ENCODE measurements at regions not wholly inside any gene's neighbourhood (a gene's known extent, or its start where the extent isn't known, plus 50 kb on each side); places are given as distances from the start of the nearest gene placed in this dataset.

- DNase-seq = peak; percentile 45
Measured at GRCh38 chr3:13714251-13714916, 165.5 kb downstream of the FBLN2 start.

GRCh38 chr3:13713396-13713795 is 164.5 kb downstream of the FBLN2 start:
- peak; percentile 31 for DNase-seq

- no peak for DNase-seq
Measured at GRCh38 chr3:13712682-13713180, 163.8 kb downstream of the FBLN2 start.

- peak; percentile 24 for DNase-seq
Measured at GRCh38 chr3:13711911-13712650, 163.2 kb downstream of the FBLN2 start.

- peak; percentile 27 for DNase-seq
Measured at GRCh38 chr3:13710251-13710650, 161.3 kb downstream of the FBLN2 start.

GRCh38 chr3:13709706-13710105 is 160.8 kb downstream of the FBLN2 start:
- DNase-seq = peak; percentile 14

GRCh38 chr3:13708871-13709595 is 160.1 kb downstream of the FBLN2 start:
- DNase-seq = peak; percentile 43

- peak; percentile 36 for DNase-seq
Measured at GRCh38 chr3:13708301-13708700, 159.4 kb downstream of the FBLN2 start.

- peak; percentile 25 for DNase-seq
Measured at GRCh38 chr3:13707456-13707855, 158.5 kb downstream of the FBLN2 start.

- peak; percentile 48 for DNase-seq
Measured at GRCh38 chr3:13706886-13707285, 158.0 kb downstream of the FBLN2 start.

- peak; percentile 37 for DNase-seq
Measured at GRCh38 chr3:13706451-13706850, 157.5 kb downstream of the FBLN2 start.

- peak; percentile 31 for DNase-seq
Measured at GRCh38 chr3:13705702-13706280, 156.9 kb downstream of the FBLN2 start.

GRCh38 chr3:13705051-13705450 is 156.1 kb downstream of the FBLN2 start:
- DNase-seq = peak; percentile 25

- DNase-seq = no peak
Measured at GRCh38 chr3:13704174-13704573, 155.2 kb downstream of the FBLN2 start.

GRCh38 chr3:13703071-13703470 is 154.1 kb downstream of the FBLN2 start:
- DNase-seq = peak; percentile 13

GRCh38 chr3:13702286-13702685 is 153.4 kb downstream of the FBLN2 start:
- DNase-seq = peak; percentile 57

- DNase-seq = peak; percentile 37
Measured at GRCh38 chr3:13700889-13701288, 152.0 kb downstream of the FBLN2 start.

GRCh38 chr3:13700362-13700761 is 151.4 kb downstream of the FBLN2 start:
- no peak for DNase-seq

GRCh38 chr3:13696699-13697098 is 147.8 kb downstream of the FBLN2 start:
- no peak for DNase-seq

GRCh38 chr3:13693441-13693840 is 144.5 kb downstream of the FBLN2 start:
- no peak for DNase-seq

GRCh38 chr3:13690636-13691035 is 141.7 kb downstream of the FBLN2 start:
- no peak for DNase-seq

GRCh38 chr3:13689373-13690260 is 140.7 kb downstream of the FBLN2 start:
- DNase-seq = no peak
